ENCODE measurements at regions not wholly inside any gene's neighbourhood (a gene's known extent, or its start where the extent isn't known, plus 50 kb on each side); places are given as distances from the start of the nearest gene placed in this dataset.

DNA sequence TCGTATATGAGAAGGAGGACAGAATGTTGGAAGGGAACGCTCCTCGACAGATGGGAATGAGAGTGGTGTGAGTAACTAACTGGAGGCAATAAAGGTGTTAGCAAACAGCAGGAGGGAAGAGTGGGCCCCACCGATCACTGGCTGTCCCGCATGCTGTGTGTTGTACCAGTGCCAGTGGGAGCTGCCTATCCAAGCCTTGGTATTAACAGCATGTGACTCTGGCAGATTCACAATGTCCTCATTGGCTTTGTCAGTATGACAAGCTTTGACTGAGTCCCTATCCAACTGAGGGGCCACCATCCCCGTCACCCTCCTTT is 188.3 kb downstream of the NRIP1 start:
- no peak for ATAC-seq
- no peak overlapping the region for H3K27ac ChIP-seq

DNA sequence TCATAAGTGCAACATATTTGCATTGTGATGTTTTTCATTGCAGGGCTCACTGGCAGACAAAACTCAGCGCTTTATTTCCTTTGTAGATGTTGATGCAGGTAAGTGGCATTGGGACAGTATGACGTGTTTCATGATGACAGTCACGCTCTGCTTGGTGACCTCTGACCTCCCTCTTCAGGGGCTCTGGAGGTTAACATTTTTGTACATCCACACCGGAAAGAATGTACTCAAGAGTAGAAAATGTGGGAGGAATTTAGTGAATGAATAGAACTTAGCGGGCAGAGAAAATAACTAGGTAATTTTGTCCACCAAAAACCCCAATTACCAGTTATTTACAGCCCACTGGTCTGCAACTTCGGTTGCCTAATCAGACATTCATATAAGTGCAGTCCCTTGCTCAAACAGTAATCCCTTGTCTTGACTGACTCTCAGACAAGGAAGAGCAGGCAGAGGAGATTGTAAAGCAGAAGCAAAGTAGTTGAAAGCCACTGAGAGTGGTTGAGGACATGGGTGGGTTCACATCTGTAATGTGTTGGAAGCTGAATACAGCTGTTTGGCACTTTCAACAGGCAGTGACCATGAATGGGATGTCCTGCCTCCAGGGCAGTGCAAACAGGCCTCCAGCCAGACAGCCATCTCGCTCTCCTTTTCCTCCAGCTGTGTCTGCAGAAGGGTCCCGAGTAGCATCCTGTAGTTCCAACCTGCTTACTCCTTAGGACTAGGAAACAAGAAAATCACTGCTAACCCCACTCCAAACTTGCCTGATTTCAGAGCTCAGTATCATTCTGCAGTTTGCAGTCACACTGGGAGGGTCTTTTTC is 188.9 kb downstream of the NRIP1 start:
- H3K4me1 ChIP-seq, result peaks cover 0 to 23% (median 3%) of the 10 kb centered on the region in 3 donors
- H3K4me3 ChIP-seq, result no peak overlapping the region
- WGBS, 2 donors (ENCODE audit: low coverage in 1 of 2), result 73 to 79% methylated on average over 6 to 7 of the region's 8 CpGs
- TF ChIP-seq POLR2AphosphoS5 (IDR thresholded peaks at IDR 0.05) (no peak), POLR2A (IDR thresholded peaks at IDR 0.05) (no peak)
- TF ChIP-seq, protein P1, sequence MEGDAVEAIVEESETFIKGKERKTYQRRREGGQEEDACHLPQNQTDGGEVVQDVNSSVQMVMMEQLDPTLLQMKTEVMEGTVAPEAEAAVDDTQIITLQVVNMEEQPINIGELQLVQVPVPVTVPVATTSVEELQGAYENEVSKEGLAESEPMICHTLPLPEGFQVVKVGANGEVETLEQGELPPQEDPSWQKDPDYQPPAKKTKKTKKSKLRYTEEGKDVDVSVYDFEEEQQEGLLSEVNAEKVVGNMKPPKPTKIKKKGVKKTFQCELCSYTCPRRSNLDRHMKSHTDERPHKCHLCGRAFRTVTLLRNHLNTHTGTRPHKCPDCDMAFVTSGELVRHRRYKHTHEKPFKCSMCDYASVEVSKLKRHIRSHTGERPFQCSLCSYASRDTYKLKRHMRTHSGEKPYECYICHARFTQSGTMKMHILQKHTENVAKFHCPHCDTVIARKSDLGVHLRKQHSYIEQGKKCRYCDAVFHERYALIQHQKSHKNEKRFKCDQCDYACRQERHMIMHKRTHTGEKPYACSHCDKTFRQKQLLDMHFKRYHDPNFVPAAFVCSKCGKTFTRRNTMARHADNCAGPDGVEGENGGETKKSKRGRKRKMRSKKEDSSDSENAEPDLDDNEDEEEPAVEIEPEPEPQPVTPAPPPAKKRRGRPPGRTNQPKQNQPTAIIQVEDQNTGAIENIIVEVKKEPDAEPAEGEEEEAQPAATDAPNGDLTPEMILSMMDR (IDR thresholded peaks at IDR 0.05), result no peak
- H3K27me3 ChIP-seq, result no peaks in the 10 kb centered on the region
- ATAC-seq, result no peak
- no peaks in the 10 kb centered on the region for H3K9me3 ChIP-seq
- no peaks in the 10 kb centered on the region for H3K36me3 ChIP-seq
- H3K27ac ChIP-seq, result no peak overlapping the region

More for the DNA sequence above, 188.3 kb downstream of the NRIP1 start:
- TF ChIP-seq POLR2AphosphoS5 (IDR thresholded peaks at IDR 0.05), result no peak
- WGBS, 2 donors (ENCODE audit: low coverage in 1 of 2), result 81 to 92% methylated on average over 2 to 4 of the region's 6 CpGs
- Histone ChIP-seq H3K4me3 (no peak overlapping the region), H3K27me3 (no peaks in the 10 kb centered on the region), H3K9me3 (no peaks in the 10 kb centered on the region), H3K4me1 (peaks cover 0 to 23% (median 3%) of the 10 kb centered on the region in 3 donors), H3K36me3 (no peaks in the 10 kb centered on the region)

DNA sequence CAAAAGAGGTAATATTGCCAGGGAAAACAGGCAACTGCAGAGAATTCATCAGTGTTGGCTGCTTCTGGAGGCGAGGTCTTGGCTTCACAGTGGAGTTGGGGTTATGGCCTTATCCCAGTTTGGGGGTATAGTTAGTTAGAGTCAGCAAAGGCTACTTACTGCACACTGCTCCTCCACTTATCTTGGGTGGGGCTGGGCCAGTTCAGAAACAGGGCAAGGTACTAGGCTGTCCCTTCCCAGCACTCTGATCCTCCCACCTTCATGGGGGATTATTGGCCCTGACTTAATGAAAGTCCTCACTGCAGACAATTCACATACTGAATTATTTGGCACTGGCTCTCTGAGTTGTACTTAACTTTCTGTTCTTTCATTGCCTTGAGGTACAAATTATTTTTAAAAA is 189.6 kb downstream of the NRIP1 start:
- no peaks in the 10 kb centered on the region for H3K36me3 ChIP-seq
- H3K27me3 ChIP-seq, result no peaks in the 10 kb centered on the region
- H3K4me1 ChIP-seq, result peaks cover 0 to 23% (median 3%) of the 10 kb centered on the region in 3 donors
- H3K9me3 ChIP-seq, result no peaks in the 10 kb centered on the region
- TF ChIP-seq POLR2AphosphoS5 (IDR thresholded peaks at IDR 0.05), result no peak
- no peak overlapping the region for H3K4me3 ChIP-seq
- ATAC-seq, result no peak
- H3K27ac ChIP-seq, result no peak overlapping the region
- no CpG with 5 or more reads among the region's 1 CpG for WGBS, 2 donors (ENCODE audit: low coverage in 1 of 2)

DNA sequence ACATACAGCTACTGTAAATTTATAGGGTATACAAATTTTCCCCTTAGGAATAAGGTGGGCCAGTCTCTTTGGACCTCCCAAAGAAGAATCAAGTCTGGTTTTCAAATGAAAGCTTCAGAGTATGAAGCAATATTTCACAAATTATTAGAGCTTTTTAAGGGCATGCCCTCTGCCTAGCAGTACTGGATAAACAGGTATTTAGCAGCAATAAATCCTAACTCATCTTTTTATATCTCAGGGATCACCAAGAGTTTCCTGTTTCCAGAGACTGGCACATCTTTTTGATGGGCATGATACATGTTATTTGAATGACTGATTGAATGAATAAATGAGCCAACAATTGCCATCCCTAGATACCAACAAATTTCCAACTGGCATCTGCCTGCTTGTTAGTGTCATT is 190.4 kb downstream of the NRIP1 start:
- Histone ChIP-seq H3K4me3 (no peak overlapping the region), H3K4me1 (peaks cover 0 to 26% (median 3%) of the 10 kb centered on the region in 3 donors), H3K27me3 (no peaks in the 10 kb centered on the region), H3K27ac (no peak overlapping the region), H3K9me3 (no peaks in the 10 kb centered on the region), H3K36me3 (no peaks in the 10 kb centered on the region)
- TF ChIP-seq, protein P1 (IDR thresholded peaks at IDR 0.05), result no peak
- TF ChIP-seq POLR2AphosphoS5 (IDR thresholded peaks at IDR 0.05) (no peak), EP300 (IDR thresholded peaks at IDR 0.05) (no peak), POLR2A (IDR thresholded peaks at IDR 0.05) (no peak)
- ATAC-seq, result no peak

DNA sequence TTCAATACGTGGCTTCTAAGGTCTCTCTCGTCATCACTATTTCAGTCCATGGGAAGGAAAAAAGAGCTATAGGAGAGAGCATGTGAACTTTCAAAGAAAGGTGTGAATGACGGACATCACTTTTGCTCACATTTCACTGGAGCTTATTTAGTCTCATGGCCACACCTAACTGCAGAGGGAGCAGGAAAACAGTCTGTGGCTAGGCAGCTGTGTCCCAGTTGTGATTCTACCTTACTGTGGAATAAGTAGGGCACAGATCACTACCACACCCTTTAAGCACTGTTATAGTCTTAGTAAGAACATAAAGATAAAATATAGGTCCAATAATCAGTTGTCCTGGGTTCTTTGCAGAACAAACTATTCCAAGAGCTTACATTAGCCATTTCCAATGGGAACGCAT is 192.9 kb downstream of the NRIP1 start:
- 96 to 100% methylated on average over 3 to 4 of the region's 4 CpGs for WGBS, 2 donors (ENCODE audit: low coverage in 1 of 2)
- no peak overlapping the region for H3K27ac ChIP-seq
- TF ChIP-seq, protein P1 (IDR thresholded peaks at IDR 0.05), result no peak
- TF ChIP-seq POLR2A (IDR thresholded peaks at IDR 0.05) (no peak), POLR2AphosphoS5 (IDR thresholded peaks at IDR 0.05) (no peak), EP300 (IDR thresholded peaks at IDR 0.05) (no peak)
- no peak for ATAC-seq
- no peaks in the 10 kb centered on the region for H3K36me3 ChIP-seq
- H3K9me3 ChIP-seq, result no peaks in the 10 kb centered on the region
- peaks cover 0 to 33% (median 6%) of the 10 kb centered on the region in 3 donors for H3K4me1 ChIP-seq
- no peak overlapping the region for H3K4me3 ChIP-seq
- no peaks in the 10 kb centered on the region for H3K27me3 ChIP-seq

DNA sequence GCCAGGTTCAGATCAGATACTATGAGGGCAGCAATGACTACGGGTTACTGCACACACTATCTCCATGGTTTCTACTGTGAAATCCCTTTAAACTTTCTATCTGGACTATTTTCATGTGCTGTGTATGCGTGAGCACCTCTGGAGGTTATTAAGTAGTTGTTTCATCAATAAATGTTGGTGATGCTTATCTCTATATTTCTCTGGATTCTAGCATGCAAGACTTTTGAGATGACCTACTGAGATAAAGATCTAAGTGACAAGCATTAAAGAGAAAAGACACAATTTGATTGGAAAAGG is 194.0 kb downstream of the NRIP1 start:
- ATAC-seq, result no peak
- Histone ChIP-seq H3K27ac (no peak overlapping the region), H3K4me1 (peaks cover 0 to 36% (median 6%) of the 10 kb centered on the region in 3 donors), H3K4me3 (no peak overlapping the region), H3K9me3 (no peaks in the 10 kb centered on the region), H3K36me3 (no peaks in the 10 kb centered on the region), H3K27me3 (no peaks in the 10 kb centered on the region)
- TF ChIP-seq, protein P1 (IDR thresholded peaks at IDR 0.05), result no peak
- no peak for TF ChIP-seq EP300 (IDR thresholded peaks at IDR 0.05)
- no peak for TF ChIP-seq POLR2A (IDR thresholded peaks at IDR 0.05)
- TF ChIP-seq POLR2AphosphoS5 (IDR thresholded peaks at IDR 0.05), result no peak
- 88 to 92% methylated on average over 2 of the region's 2 CpGs for WGBS, 2 donors (ENCODE audit: low coverage in 1 of 2)
